SK-N-SH (cell line): ENCODE measurements at regions not wholly inside any gene's neighbourhood (a gene's known extent, or its start where the extent isn't known, plus 50 kb on each side); places are given as distances from the start of the nearest gene placed in this dataset.

Source experiments
- EP300 ChIP-seq, 2 experiments: IDR thresholded peaks; 2 replicates each; pipeline versions ENCODE4 v1.4.0 to v1.6.1; 2012; ENCODE audit warnings: borderline replicate concordance in 1 of 2, low read depth in 1 of 2, low read length in 1 of 2
- GABPA ChIP-seq: IDR thresholded peaks from 2 replicates; pipeline ENCODE4 v1.4.0; 2012; ENCODE audit warnings: low read depth, mild to moderate bottlenecking
- SIN3A ChIP-seq: IDR thresholded peaks from 2 replicates; pipeline ENCODE4 v1.6.1; 2012; ENCODE audit warnings: low read depth, mild to moderate bottlenecking, low read length, moderate library complexity, borderline replicate concordance
- SMC3 ChIP-seq: IDR thresholded peaks from 2 replicates; pipeline ENCODE4 v1.6.1; 2012; ENCODE audit warnings: low read depth, low read length, improper control_type of control experiment
- YY1 ChIP-seq: IDR thresholded peaks from 2 replicates; pipeline ENCODE4 v1.4.0; 2012; ENCODE audit warnings: low read depth, mild to moderate bottlenecking
- TF ChIP-seq, protein P1 (sequence below): fragments of 200-600 bp; sonication (generic); IDR thresholded peaks from 2 replicates; pipeline ENCODE4 v1.6.1; 2017; ENCODE audit warnings: antibody characterized with exemption, mild to moderate bottlenecking, moderate library complexity
- TF ChIP-seq, protein P2 (sequence below): IDR thresholded peaks from 2 replicates; pipeline ENCODE4 v1.4.0; 2012; ENCODE audit warnings: low read depth, borderline replicate concordance
- TF ChIP-seq, protein P3 (sequence below): IDR thresholded peaks from 2 replicates; pipeline ENCODE4 v1.4.0; 2012; ENCODE audit warnings: low read depth
- TF ChIP-seq, protein P4 (sequence below): fragments of 150-350 bp; IDR thresholded peaks from 2 replicates; pipeline ENCODE4 v1.6.1; 2017; ENCODE audit warnings: antibody characterized with exemption, low read length, low read depth, borderline replicate concordance
- TF ChIP-seq, protein P5 (sequence below): IDR thresholded peaks from 2 replicates; pipeline ENCODE4 v1.6.1; 2012; ENCODE audit warnings: mild to moderate bottlenecking, low read depth, low read length, moderate library complexity

DNA sequence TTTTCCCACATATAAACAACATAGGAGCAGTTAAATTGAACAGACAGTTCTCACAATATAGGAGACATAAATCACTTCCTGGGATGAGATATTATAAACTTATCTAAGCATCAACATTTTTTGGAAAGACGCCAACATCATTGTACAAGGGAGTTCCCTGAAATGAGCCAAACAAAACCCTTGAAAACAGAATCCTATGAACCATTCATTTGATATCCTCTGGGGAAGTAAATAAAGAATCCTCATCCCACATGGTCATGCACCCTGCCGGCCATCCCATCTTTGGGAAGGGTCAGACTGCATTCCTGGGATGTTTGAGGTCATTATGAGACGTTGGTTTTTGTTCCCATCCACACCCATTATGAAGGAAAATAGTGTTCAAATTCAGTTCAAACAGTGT lies 111.8 kb upstream of the USP25 start:
- TF ChIP-seq SMC3, result no peak
- TF ChIP-seq GABPA, result no peak
- TF ChIP-seq, protein P1, sequence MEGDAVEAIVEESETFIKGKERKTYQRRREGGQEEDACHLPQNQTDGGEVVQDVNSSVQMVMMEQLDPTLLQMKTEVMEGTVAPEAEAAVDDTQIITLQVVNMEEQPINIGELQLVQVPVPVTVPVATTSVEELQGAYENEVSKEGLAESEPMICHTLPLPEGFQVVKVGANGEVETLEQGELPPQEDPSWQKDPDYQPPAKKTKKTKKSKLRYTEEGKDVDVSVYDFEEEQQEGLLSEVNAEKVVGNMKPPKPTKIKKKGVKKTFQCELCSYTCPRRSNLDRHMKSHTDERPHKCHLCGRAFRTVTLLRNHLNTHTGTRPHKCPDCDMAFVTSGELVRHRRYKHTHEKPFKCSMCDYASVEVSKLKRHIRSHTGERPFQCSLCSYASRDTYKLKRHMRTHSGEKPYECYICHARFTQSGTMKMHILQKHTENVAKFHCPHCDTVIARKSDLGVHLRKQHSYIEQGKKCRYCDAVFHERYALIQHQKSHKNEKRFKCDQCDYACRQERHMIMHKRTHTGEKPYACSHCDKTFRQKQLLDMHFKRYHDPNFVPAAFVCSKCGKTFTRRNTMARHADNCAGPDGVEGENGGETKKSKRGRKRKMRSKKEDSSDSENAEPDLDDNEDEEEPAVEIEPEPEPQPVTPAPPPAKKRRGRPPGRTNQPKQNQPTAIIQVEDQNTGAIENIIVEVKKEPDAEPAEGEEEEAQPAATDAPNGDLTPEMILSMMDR, result no peak
- no peak for TF ChIP-seq EP300 (IDR thresholded peaks at IDR 0.05; ENCODE audit: borderline replicate concordance in 1 of 2, low read depth in 1 of 2, low read length in 1 of 2)
- TF ChIP-seq, protein P2, sequence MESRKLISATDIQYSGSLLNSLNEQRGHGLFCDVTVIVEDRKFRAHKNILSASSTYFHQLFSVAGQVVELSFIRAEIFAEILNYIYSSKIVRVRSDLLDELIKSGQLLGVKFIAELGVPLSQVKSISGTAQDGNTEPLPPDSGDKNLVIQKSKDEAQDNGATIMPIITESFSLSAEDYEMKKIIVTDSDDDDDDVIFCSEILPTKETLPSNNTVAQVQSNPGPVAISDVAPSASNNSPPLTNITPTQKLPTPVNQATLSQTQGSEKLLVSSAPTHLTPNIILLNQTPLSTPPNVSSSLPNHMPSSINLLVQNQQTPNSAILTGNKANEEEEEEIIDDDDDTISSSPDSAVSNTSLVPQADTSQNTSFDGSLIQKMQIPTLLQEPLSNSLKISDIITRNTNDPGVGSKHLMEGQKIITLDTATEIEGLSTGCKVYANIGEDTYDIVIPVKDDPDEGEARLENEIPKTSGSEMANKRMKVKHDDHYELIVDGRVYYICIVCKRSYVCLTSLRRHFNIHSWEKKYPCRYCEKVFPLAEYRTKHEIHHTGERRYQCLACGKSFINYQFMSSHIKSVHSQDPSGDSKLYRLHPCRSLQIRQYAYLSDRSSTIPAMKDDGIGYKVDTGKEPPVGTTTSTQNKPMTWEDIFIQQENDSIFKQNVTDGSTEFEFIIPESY, result no peak
- TF ChIP-seq, protein P3, sequence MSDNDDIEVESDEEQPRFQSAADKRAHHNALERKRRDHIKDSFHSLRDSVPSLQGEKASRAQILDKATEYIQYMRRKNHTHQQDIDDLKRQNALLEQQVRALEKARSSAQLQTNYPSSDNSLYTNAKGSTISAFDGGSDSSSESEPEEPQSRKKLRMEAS, result no peak
- TF ChIP-seq, protein P4, sequence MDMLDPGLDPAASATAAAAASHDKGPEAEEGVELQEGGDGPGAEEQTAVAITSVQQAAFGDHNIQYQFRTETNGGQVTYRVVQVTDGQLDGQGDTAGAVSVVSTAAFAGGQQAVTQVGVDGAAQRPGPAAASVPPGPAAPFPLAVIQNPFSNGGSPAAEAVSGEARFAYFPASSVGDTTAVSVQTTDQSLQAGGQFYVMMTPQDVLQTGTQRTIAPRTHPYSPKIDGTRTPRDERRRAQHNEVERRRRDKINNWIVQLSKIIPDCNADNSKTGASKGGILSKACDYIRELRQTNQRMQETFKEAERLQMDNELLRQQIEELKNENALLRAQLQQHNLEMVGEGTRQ, result no peak
- TF ChIP-seq YY1, result no peak
- TF ChIP-seq, protein P5, sequence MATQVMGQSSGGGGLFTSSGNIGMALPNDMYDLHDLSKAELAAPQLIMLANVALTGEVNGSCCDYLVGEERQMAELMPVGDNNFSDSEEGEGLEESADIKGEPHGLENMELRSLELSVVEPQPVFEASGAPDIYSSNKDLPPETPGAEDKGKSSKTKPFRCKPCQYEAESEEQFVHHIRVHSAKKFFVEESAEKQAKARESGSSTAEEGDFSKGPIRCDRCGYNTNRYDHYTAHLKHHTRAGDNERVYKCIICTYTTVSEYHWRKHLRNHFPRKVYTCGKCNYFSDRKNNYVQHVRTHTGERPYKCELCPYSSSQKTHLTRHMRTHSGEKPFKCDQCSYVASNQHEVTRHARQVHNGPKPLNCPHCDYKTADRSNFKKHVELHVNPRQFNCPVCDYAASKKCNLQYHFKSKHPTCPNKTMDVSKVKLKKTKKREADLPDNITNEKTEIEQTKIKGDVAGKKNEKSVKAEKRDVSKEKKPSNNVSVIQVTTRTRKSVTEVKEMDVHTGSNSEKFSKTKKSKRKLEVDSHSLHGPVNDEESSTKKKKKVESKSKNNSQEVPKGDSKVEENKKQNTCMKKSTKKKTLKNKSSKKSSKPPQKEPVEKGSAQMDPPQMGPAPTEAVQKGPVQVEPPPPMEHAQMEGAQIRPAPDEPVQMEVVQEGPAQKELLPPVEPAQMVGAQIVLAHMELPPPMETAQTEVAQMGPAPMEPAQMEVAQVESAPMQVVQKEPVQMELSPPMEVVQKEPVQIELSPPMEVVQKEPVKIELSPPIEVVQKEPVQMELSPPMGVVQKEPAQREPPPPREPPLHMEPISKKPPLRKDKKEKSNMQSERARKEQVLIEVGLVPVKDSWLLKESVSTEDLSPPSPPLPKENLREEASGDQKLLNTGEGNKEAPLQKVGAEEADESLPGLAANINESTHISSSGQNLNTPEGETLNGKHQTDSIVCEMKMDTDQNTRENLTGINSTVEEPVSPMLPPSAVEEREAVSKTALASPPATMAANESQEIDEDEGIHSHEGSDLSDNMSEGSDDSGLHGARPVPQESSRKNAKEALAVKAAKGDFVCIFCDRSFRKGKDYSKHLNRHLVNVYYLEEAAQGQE, result no peak
- no peak for TF ChIP-seq SIN3A
